ENCODE measurements at regions not wholly inside any gene's neighbourhood (a gene's known extent, or its start where the extent isn't known, plus 50 kb on each side); places are given as distances from the start of the nearest gene placed in this dataset.

- Histone ChIP-seq H3K9me3 (ENCODE audit: low read length) (no peaks in the 10 kb centered on the region), H3K4me3 (replicated peaks in 1 of 3; ENCODE audit: insufficient read depth in 1 of 3, low read depth in 2 of 3, low read length in 3 of 3) (no peak overlapping the region), H2AFZ (ENCODE audit: low read length) (no peak overlapping the region), H3K4me2 (ENCODE audit: low read depth, low read length) (no peak overlapping the region), H3K4me1 (ENCODE audit: insufficient read depth, low read length) (peaks cover 44% of the 10 kb centered on the region), H3K27me3 (ENCODE audit: control insufficient read depth in 1 of 2, insufficient read depth in 2 of 2, low read length in 2 of 2) (no peaks in the 10 kb centered on the region; a peak in 1 of 5 replicates), H3K79me2 (ENCODE audit: insufficient read depth, low read length) (peaks cover 78% of the 10 kb centered on the region), H3K9ac (ENCODE audit: insufficient read depth, low read depth, low read length) (no peak overlapping the region), H3K36me3 (replicated peaks in 1 of 2; ENCODE audit: control insufficient read depth in 1 of 2, insufficient read depth in 2 of 2, low read length in 2 of 2) (peaks cover 0 to 4% of the 10 kb centered on the region in 2 experiments; a peak in 1 of 5 replicates), H3K27ac (ENCODE audit: extremely low read length, insufficient read depth, low read length) (no peak overlapping the region), H4K20me1 (ENCODE audit: insufficient read depth, low read length) (peaks cover 14% of the 10 kb centered on the region; the same call in 1 of the 2 replicates)
- DNase-seq (ENCODE audit: low spot score) (no peak), ATAC-seq (no peak), FAIRE-seq (no peak)
- WGBS (ENCODE audit: low lambda C conversion rate): 99% methylated on average over 6 of the region's 6 CpGs
- TF ChIP-seq NKX3-1 (CRISPR knock-in tag; IDR thresholded peaks at IDR 0.05) (no peak), KLF13 (CRISPR knock-in tag; IDR thresholded peaks at IDR 0.05) (no peak), ZNF337 (CRISPR knock-in tag; IDR thresholded peaks at IDR 0.05; ENCODE audit: borderline replicate concordance, low read depth) (no peak), TCF12 (IDR thresholded peaks at IDR 0.05) (no peak), TCF12 (CRISPR knock-in tag; IDR thresholded peaks at IDR 0.05) (no peak), SATB2 (CRISPR knock-in tag; IDR thresholded peaks at IDR 0.05) (no peak), ZNF431 (CRISPR knock-in tag; IDR thresholded peaks at IDR 0.05; ENCODE audit: borderline replicate concordance, low read depth) (no peak), NFE2L2 (IDR thresholded peaks at IDR 0.05; ENCODE audit: low read length) (no peak), ATF1 (CRISPR knock-in tag; IDR thresholded peaks at IDR 0.05) (no peak), MAF1 (CRISPR knock-in tag; IDR thresholded peaks at IDR 0.05; ENCODE audit: borderline replicate concordance) (no peak), ZNF788 (CRISPR knock-in tag; IDR thresholded peaks at IDR 0.05; ENCODE audit: borderline replicate concordance) (no peak), SP2 (CRISPR knock-in tag; IDR thresholded peaks at IDR 0.05) (no peak), ZNF264 (CRISPR knock-in tag; IDR thresholded peaks at IDR 0.05) (no peak), TSC22D2 (CRISPR knock-in tag; IDR thresholded peaks at IDR 0.05; ENCODE audit: borderline replicate concordance) (no peak)
- TF ChIP-seq, protein P1, sequence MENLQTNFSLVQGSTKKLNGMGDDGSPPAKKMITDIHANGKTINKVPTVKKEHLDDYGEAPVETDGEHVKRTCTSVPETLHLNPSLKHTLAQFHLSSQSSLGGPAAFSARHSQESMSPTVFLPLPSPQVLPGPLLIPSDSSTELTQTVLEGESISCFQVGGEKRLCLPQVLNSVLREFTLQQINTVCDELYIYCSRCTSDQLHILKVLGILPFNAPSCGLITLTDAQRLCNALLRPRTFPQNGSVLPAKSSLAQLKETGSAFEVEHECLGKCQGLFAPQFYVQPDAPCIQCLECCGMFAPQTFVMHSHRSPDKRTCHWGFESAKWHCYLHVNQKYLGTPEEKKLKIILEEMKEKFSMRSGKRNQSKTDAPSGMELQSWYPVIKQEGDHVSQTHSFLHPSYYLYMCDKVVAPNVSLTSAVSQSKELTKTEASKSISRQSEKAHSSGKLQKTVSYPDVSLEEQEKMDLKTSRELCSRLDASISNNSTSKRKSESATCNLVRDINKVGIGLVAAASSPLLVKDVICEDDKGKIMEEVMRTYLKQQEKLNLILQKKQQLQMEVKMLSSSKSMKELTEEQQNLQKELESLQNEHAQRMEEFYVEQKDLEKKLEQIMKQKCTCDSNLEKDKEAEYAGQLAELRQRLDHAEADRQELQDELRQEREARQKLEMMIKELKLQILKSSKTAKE (CRISPR knock-in tag; IDR thresholded peaks at IDR 0.05; ENCODE audit: borderline replicate concordance): no peak
- TF ChIP-seq, protein P2, sequence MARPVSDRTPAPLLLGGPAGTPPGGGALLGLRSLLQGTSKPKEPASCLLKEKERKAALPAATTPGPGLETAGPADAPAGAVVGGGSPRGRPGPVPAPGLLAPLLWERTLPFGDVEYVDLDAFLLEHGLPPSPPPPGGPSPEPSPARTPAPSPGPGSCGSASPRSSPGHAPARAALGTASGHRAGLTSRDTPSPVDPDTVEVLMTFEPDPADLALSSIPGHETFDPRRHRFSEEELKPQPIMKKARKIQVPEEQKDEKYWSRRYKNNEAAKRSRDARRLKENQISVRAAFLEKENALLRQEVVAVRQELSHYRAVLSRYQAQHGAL (CRISPR knock-in tag; IDR thresholded peaks at IDR 0.05; ENCODE audit: not compliant biosample characterization): no peak
- TF ChIP-seq, protein P3, sequence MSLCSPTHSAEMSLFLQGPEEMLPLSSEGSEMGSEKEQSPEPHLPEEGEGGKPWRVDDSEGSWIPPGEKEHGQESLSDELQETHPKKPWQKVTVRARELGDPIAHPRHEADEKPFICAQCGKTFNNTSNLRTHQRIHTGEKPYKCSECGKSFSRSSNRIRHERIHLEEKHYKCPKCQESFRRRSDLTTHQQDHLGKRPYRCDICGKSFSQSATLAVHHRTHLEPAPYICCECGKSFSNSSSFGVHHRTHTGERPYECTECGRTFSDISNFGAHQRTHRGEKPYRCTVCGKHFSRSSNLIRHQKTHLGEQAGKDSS (CRISPR knock-in tag; IDR thresholded peaks at IDR 0.05; ENCODE audit: borderline replicate concordance, low read depth): no peak
- in situ Hi-C loops (cut with HindIII; ENCODE audit: extremely low pct_ligation_motif_present, low pct_unique_long_range_greater_than_20kb) (no loop called here), intact Hi-C loops (cut with micrococcal nuclease; ENCODE audit: unreplicated experiment) (no loop called here)
- ChIA-PET POLR2A (interaction anchor here (0.6 kb wide), 1 partner anchor 42 kb away, joined by 3 read pairs; no protein-coding TSS in a partner anchor), CTCF (ENCODE audit: low intra/inter-chr PET ratio, low total read pairs) (no interaction called here)
- BruUV-seq (replicated peaks): no TSS peak
Measured at GRCh38 chr9:110130791-110131416, 77.1 kb downstream of the C9orf152 start.
